Limb (tissue), 2 donors: ENCODE measurements at regions not wholly inside any gene's neighbourhood (a gene's known extent, or its start where the extent isn't known, plus 50 kb on each side); places are given as distances from the start of the nearest gene placed in this dataset.

Source experiments
- DNase-seq, 2 donors: peaks; one replicate each; pipeline ENCODE4 v3.0.0-alpha.2; 2016; ENCODE audit errors: extremely low spot score in 2 of 2

GRCh38 chr17:77426676-77427386 lies 286.1 kb downstream of the SEC14L1 start:
- no peak for DNase-seq

GRCh38 chr17:77427391-77427991 lies 286.7 kb downstream of the SEC14L1 start:
- no peak for DNase-seq

- DNase-seq = no peak
Observed at GRCh38 chr17:77428020-77428748, 287.4 kb downstream of the SEC14L1 start.

GRCh38 chr17:77428749-77429368 lies 288.1 kb downstream of the SEC14L1 start:
- DNase-seq = no peak

- no peak for DNase-seq
Observed at GRCh38 chr17:77429369-77429968, 288.7 kb downstream of the SEC14L1 start.

GRCh38 chr17:77429969-77430752 lies 289.4 kb downstream of the SEC14L1 start:
- peak; percentile 85 to 89 for DNase-seq

GRCh38 chr17:77432034-77432661 lies 291.4 kb downstream of the SEC14L1 start:
- no peak for DNase-seq

GRCh38 chr17:77432742-77433141 lies 292.0 kb downstream of the SEC14L1 start:
- DNase-seq = no peak

GRCh38 chr17:77433385-77434135 lies 292.8 kb downstream of the SEC14L1 start:
- DNase-seq = peak in 1 of 2 donors; percentile 62

- no peak for DNase-seq
Observed at GRCh38 chr17:77434136-77435114, 293.7 kb downstream of the SEC14L1 start.

- DNase-seq = no peak
Observed at GRCh38 chr17:77435272-77436057, 294.7 kb downstream of the SEC14L1 start.

GRCh38 chr17:77436058-77436442 lies 295.3 kb downstream of the SEC14L1 start:
- DNase-seq = peak; percentile 80 to 93

- no peak for DNase-seq
Observed at GRCh38 chr17:77436481-77436880, 295.7 kb downstream of the SEC14L1 start.

- peak; percentile 88 to 90 for DNase-seq
Observed at GRCh38 chr17:77437017-77437416, 296.2 kb downstream of the SEC14L1 start.

- no peak for DNase-seq
Observed at GRCh38 chr17:77437747-77438146, 297.0 kb downstream of the SEC14L1 start.

- DNase-seq = no peak
Observed at GRCh38 chr17:77438241-77439188, 297.7 kb downstream of the SEC14L1 start.
